ENCODE measurements at regions not wholly inside any gene's neighbourhood (a gene's known extent, or its start where the extent isn't known, plus 50 kb on each side); places are given as distances from the start of the nearest gene placed in this dataset.
"Not testable (repeated sequence)": the region's sequence is repeated elsewhere in the genome, so short reads cannot be mapped to it uniquely, and the experiment has no call there.

DNA sequence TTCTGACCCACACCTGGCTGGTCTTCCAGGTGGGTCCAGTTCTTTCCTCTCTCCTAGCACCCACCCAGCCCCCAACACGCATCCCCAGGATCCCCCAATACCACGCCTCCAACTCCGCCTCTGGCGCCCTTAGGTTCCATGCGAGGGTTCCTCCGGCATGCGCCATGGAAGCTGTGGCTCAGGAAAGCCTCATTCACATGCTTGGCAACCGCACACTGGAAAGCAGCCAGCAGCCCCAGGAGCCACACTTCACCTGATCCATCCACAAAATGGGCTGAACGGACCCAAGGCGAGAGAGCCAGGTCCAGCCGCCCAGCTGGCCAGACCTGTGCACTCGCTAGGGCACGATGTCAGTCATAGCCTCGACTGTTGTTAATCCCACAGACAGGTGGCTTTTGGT, 161.2 kb downstream of the PSMG1 start:
- no peak for DNase-seq

GRCh38 chr21:39021478-39021832, 161.8 kb downstream of the PSMG1 start:
- DNase-seq: no peak

DNA sequence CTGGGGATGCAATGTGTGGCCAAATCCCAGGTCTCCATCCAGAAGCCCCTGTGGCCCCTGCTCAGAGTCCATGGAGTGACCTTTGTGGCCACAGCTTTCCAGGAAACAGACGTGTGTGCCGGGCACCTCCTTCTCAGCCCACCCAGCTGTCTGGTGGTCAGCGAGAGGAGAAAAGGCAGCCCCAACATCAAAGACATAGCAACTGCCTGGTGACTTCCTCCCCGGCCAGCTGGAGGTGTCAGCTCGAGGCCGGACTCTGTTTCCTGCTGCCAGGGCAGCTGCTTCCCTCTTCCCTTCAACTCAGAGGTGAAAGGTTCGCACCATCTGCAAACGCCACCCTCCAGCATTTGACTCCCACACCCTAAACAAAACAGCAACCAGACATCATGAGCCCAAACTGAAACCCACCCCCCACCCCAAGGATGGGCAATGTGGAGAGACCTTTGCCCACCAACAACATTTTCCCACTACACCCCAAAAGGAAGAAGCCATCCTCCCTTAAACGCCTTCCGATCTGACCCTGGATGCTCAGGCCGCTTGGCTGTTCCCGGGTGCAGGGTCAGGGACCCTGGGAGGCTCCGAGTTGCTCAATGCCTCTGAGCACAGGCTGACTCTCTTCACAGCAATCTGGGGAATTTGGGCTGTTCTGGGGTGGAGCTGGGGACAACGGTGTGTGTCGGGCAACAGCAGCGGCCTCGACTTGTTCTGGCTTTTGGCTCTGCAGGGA, 162.3 kb downstream of the PSMG1 start:
- DNase-seq: no peak

DNA sequence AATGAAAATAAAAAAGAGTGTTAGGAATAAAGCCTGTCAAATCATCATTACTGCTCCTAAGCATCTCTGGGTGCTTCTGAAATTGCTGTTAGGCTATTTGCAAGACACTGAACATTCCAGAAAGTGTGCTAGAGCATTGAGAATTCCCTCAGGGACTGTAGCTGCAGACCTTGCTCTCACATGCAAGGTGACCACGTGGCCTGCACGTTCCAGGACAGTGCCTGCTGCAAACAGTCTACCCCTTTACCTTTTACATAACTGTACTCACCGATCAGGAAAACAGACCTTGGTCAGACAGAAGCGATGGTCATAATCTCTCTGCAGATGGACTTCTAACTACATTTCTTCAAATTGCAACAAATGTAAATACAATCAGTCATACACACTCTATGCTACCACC, 164.5 kb downstream of the PSMG1 start:
- no peak for DNase-seq

GRCh38 chr21:39016740-39017315, 166.4 kb downstream of the PSMG1 start:
- DNase-seq: no peak

GRCh38 chr21:39014747-39015146, 168.5 kb downstream of the PSMG1 start:
- DNase-seq: no peak

DNA sequence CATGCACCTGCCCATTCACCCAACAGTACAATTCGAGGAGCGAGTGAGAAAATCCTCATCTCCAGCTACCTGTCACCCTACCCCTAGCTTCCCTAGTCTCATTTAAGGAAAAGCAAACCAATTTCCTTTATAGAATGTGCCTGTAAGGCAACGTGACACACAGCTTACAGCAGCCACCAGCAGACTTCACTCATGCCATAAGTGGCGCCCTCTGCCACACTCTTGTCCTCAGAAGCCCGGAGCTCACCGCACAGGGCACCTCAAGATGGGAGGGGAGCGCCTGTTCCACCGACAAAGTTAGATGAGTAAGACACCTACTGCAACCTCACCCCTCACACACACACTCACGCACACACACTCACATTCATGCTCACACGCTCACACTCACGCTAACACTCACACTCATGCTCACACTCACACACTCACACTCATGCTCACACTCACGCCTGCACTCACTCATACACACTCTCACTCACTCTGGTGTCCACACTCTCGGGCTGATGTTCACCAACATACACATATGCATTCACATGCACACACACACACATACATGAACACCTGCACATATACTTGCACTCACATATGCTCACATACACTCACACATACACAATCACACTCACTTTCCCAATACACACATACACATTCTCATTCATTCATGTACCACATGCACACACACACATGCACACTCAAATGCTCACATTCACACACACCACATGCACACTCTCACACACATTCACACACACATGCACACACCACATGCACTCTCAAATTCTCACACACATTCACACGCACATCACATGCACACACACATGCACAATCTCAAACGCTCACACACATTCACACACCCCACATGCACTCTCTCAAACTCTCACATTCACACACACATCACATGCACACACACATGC, 170.7 kb downstream of the PSMG1 start:
- no peak for DNase-seq

GRCh38 chr21:39011911-39012310, 171.3 kb downstream of the PSMG1 start:
- DNase-seq: no peak

DNA sequence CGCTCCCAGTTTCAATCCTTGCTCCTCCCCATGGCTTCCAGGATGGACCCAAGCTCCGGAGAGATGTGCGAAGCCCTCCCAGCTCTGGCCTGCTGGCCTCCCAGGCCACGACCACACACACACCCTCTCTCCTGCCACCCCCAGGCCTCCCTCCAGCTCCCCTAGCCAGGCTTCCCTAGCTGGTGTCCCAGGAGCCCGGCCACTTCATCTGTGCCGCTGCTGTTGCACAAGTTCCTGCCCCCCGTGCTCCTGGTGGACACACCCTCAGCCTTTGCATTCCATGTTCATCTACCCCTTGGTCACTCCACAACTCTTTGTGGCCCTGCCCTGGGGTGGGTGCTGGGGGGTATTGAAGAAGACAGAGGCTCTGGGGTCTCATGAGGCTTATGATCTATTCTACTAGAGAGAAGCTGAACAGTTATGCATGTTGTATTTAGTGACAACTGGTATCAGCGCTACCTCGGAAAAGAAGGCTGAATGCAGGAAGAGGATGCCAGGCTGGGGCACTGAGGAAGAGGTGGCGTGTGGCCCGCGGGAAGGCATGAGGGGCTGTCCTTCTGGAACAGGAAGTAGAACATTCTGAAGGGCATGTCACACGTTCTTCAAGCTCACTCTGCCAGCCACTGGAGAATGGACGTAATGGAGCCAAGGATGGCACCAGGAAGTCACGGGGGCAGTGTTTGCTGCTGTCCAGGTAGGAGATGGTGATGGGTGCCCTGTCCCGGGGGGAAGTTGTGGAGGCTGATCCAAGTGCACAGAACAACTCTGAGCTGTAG, 172.4 kb downstream of the PSMG1 start:
- no peak for DNase-seq

GRCh38 chr21:39009587-39010225, 173.5 kb downstream of the PSMG1 start:
- no peak for DNase-seq

- no peak for DNase-seq
These were observed 175.3 kb downstream of the PSMG1 start for GRCh38 chr21:39007985-39008384.

DNA sequence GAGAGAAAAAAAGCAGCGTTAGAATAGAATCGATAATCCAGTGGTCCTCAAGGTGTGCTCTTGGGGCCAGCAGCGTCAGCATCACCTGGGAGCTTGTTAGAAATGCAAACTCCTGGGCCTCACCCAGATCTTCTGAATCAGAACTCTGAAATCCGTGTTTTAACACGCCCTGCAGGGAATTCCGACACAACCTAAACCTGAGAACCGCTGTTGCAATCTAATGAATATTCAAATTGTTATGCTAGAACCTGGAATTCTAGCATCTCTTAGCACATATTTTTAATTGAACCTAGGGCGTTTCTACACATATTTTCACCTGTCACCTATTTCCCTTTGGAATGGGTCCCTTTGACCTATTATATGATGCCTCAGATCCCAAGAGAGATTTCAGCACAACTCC, 175.7 kb downstream of the PSMG1 start:
- no peak for DNase-seq

- no peak for DNase-seq
These were observed 176.5 kb downstream of the PSMG1 start for GRCh38 chr21:39006571-39007311.

- no peak for DNase-seq
These were observed 177.8 kb downstream of the PSMG1 start for GRCh38 chr21:39005502-39005787.

DNA sequence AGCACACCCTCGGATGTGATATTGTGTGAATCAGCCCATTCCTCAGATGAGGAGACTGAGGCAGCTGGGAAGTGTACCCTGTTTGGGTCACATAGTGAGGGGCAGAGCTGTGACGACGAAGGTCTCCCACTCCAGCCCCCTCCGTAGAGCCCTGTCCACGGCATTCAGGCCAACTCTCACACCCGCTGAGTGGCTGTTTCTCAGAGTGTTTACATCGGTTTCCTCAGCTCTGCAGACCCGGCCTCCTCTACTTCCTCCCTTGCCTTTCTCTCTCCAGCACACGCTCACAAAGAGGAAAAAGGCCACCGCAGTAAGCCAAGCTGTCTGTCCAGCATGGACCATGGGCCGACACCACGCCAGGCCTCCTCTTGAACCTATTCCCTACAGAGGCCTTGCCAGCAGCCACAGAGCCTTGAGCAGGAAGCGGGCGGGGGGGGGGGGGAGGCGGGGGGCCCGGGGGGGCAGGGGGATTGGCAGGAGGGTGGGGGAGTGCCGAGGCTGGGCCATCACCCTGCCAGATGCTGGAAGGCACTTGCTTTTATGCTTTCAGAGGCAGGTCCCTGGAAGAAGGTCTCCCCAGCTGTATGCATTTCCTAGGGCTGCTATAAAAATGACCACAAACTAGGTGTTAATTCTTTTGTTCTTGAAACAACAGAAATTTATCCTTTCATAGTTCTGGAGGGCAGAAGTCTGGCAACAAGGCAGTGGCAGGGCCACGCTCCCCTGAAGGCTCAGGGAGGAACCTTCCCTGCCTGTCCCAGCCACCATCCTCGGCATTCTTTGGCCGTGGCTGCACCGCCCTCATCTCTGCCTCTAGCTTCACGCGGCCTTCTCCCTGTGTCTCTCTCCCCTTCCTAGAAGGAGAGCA, 178.4 kb downstream of the PSMG1 start:
- DNase-seq: no peak

DNA sequence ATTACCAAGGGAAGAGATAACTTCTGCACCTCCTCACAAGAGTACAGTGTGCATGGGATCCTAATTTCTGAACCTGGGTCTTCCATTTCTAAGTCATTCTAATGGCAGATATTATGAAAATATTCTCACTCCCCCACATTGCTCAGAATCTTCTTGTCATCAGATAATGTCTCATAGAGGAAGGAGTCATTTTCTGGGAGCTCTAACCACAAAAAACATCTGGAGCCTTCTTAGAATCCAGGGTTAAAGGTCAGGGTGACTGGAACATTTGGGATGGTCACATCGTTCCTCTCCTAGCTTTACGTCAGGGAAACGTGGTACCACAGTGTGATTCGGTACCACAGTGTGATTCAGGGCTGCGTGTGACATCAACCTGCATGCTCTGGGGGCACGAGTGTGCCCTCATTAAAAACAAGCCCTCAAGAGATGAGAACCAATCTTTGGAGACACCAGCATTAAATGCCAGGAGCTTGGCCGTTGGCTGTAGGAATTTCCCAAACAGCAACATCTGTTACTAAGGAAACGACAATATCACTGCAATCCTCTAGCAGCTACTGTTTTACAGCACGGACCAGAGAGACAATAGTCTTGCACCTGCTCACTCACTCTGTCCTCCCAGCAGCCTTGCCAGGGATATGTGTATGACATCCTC, 179.1 kb downstream of the PSMG1 start:
- DNase-seq: no peak

DNA sequence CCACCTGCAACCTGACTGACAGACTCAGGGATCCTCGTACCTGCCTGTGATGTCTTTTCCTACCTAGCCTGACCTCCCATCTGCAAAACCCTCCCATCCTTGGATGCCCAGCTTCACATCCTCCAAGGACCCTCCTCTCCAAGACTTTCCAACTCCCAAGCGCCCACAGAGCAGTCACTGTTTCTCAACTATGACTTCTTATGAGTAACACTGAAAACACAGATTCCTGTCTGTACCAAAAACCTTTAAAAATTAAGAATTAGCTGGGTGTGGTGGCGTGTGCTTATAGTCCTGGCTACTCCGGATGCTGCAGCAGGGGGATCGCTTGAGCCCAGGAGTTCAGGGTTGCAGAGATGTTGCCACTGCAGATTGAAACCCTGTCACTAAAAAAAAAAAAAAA, 181.9 kb downstream of the PSMG1 start:
- no peak for DNase-seq

- DNase-seq: no peak
These were observed 182.8 kb downstream of the PSMG1 start for GRCh38 chr21:39000496-39000895.

DNA sequence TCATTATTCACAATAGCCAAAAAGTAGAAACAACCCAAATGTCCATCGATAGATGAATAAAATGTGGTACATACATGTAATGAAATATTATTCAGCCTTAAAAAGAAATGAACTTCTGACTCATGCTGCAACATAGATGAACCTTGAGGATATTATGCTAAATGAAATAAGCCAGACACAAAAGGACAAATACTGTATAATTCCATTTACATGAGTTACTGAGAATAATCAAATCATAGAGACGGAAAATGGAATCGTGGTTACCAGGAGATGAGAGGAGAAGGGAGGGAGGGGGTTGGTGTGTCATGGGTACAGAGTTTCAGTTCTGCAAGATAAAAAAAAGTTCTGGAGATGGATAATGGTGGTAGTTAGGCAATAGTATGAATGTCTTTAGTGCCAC, 184.1 kb downstream of the PSMG1 start:
- DNase-seq: no peak

DNA sequence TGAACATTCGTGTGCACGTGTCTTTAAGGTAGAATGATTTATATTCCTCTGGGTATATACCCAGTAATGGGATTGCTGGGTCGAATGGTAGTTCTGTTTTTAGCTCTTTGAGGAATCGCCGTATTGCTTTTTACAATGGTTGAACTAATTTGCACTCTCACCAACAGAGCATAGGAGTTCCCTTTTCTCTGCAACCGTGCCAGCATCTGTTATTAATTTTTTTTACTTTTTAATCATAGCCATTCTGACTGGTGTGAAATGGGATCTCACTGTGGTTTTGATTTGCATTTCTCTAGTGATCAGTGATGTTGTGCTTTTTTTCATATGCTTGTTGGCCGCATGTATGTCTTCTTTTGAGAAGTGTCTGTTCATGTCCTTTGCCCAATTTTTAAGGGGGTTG, 185.0 kb downstream of the PSMG1 start:
- not testable (repeated sequence) for DNase-seq

DNA sequence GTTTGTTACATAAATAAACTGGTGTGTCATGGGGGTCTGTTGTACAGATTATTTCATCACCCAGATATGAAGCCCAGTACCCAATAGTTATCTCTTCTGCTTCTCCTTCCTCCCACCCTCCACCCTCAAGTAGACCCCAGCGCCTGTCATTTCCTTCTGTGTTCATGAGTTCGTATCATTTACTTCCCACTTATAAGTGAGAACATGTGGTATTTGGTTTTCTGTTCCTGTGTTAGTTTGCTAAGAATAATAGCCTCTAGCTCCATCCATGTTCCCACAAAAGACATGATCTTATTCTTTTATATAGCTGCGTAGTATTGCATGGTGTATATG, 185.4 kb downstream of the PSMG1 start:
- DNase-seq: not testable (repeated sequence)
